NOMO-1 treated with dmso at 0.1 percent for 144 hours (cell line): ENCODE measurements at regions not wholly inside any gene's neighbourhood (a gene's known extent, or its start where the extent isn't known, plus 50 kb on each side); places are given as distances from the start of the nearest gene placed in this dataset.
"Not testable (repeated sequence)": the region's sequence is repeated elsewhere in the genome, so short reads cannot be mapped to it uniquely, and the experiment has no call there.

Source experiments
- DNase-seq: peaks from one replicate; lab custom pipeline; 2025; ENCODE audit not compliant: unreplicated experiment; lab: John Stamatoyannopoulos, UW

DNA sequence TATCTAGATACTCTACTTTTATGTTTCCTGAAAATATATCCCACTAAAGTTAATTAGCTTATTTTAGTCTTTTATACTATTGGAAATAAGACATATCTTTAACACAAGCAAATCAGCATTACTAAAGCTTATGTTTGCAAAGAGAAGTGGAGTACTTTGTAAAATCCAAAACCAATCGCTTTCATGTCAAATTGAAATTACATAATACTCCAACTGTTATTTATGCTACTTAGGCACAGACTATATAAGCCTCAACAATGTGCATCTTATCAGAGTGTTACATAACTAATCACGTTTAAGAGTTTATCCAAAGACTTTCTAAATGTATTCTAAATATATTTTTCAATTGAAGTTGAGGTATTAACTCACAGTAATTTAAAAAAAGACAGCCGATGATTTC lies 200.0 kb downstream of the PCDH20 start:
- DNase-seq, result no peak

DNA sequence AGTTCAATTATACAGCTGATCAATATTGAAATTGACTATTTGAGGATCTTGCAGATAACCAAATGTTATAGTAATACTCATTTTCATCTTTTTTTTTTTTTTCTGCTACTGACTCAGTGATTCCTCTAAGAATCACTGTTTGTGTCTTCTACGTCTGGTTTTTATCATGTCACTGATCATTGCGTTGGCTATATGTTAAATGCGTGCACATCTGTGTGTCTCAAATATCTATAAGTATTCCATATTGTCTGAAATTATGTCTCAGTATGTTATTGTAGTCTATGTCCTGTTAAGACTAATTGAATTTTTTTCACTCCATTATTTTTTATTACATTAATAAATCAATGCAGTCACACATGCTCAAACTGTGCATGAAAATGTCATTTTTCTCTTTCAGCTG lies 200.5 kb downstream of the PCDH20 start:
- no peak for DNase-seq

DNA sequence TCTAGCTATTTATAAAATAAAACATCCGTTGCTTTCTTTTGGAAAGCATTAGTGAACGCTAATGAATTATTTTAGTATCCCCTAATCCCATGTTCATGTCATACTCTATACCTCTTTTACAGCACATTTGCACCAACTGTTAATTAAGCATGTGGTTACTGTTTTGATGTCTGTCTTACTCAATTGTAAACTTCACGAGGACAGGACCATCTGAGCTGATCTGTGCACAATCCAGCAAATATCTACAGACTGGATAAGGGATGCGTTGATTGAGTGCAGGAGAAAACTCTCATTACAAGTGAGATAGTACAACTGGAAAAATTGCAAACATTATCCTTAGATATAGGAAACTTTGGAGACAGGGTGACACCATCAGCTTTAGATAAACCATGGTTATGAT lies 201.1 kb downstream of the PCDH20 start:
- DNase-seq, result no peak

DNA sequence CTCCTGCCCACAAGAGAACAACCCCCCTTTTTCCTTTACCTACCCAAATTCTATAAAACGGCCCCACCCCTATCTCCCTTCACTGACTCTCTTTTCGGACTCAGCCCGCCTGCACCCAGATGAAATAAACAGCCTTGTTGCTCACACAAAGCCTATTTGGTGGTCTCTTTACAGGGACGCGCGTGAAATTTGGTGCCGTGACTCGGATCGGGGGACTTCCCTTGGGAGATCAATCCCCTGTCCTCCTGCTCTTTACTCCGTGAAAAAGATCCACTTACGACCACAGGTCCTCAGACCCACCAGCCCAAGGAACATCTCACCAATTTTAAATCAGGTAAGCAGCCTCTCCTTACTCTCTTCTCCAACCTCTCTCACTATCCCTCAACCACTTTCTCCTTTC lies 209.8 kb downstream of the PCDH20 start:
- DNase-seq, result not testable (repeated sequence)

DNA sequence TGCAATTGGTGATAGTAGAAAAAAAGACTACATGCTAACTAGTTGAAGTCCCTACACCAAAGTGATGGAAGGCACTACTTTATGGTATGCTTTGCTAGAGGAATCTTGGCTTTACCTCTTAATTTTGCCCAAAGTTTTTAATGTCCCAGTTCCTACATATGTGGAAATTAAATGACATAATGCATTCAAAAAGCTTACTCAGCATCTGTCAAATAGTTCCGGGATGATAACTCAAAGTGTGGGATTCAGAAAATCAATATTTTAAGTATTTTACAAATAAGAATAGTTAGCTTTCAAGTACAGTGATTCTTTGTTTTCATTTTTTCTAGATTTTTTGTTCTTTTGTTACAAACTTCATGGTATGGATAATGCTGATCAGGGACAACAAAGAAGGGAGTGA lies 211.6 kb downstream of the PCDH20 start:
- DNase-seq, result no peak

DNA sequence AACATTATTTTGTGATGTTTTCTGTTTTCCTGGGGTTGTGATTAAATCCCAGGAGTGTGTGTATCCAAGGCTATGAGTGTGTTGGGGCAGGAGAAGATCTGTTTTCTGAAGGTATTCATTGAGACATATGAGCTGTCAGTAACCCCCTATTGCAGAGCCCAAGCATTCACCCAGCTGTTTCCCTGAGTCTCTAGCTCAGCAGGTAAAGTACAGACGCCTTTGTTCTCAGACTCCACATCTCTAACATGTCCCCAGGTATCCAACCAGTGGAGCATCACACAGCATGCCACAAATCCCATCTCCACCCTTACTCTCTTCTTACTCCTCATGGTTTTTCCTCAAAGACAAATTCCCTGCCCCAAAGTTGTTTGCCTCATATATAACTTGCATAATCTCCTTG lies 213.6 kb downstream of the PCDH20 start:
- DNase-seq, result no peak

DNA sequence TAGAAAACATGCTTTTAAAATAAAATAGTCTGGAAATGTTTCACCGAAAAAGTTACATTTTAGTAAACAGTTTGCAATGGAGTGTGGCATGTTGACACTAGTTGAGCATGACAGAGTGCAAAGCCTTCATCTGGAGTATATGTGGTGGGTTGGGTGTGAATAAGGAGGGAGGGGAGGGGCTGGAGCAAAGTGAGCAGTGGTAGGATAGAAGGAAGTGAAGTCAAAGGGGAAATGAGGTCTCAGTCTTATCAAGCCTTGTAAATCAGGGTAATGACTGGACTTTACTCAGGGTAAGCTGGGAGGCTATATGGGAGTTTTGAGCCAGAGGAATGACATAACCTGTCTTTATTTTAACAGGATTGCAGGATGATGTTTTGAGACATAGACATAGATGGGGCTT lies 222.8 kb downstream of the PCDH20 start:
- no peak for DNase-seq

DNA sequence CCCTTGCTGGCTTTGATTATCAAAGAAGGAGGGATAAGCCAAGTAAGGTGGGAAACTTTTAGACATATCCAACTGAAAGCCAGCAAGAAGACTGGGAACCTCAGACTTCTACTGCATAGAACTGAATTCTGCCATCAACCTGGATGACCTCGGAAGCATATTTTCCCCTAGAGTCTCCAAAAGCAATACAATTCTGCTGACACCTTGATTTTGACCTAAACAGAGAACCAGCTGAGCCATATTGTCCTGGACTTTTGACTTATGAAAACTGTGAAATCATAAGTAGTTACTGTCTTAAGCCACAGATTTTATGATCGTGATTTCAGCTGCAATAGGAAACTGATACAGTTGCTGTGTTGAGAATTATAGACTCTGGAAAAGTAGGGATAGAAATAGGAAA lies 227.6 kb downstream of the PCDH20 start:
- no peak for DNase-seq

DNA sequence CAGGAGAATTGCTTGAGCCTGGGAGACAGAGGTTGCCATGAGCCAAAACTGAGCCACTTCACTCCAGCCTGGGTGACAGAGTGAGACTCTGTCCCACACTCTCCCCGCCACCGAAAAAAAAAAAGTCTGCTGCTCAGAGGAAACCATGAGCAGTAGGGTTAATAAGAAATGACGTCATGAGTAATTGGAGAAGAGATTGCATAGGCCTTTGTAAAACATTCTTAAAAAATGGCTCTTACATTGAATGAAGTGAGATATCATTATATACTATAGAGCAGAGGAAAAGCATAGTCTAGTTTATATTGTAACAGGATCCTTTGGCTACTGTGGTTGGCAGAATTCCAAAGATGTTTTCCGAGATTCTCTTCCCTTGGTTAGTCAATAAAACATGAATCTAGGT lies 228.2 kb downstream of the PCDH20 start:
- DNase-seq, result no peak

DNA sequence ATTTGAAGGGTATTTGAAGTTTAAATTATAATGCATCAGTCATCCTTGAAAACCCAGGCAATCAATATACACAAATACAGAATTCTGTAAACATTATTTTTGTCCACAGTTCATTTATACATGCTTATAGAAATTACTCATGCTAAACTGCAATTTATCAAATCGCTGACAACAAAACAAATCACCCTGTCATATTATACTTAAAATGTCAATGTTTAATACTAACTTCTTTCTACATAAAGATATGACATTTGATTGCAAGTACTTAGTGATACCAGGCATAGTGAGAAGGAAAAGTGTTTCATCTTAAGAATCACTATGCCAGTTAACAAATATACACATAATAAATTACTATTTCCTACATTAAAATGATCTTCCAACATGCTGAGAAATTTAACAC lies 232.0 kb downstream of the PCDH20 start:
- DNase-seq, result no peak

DNA sequence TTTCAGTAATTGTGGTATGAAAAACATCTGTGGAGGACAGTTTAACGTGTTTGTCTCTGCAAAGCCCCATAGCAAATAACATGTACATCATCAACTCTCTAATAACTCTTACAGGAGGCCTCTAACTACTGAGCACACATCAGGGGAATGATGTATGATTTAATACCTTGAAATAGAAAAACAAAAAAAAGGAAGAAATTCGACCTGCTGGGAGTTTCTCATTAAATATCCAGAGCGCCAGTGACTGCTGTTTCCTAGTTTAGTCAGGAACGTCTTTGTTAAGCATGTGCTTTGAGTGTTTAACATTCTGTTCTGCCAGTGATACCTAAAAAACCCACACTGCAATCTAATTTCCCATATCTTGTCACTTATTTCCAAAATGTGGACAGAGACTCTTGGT lies 235.4 kb downstream of the PCDH20 start:
- no peak for DNase-seq

DNA sequence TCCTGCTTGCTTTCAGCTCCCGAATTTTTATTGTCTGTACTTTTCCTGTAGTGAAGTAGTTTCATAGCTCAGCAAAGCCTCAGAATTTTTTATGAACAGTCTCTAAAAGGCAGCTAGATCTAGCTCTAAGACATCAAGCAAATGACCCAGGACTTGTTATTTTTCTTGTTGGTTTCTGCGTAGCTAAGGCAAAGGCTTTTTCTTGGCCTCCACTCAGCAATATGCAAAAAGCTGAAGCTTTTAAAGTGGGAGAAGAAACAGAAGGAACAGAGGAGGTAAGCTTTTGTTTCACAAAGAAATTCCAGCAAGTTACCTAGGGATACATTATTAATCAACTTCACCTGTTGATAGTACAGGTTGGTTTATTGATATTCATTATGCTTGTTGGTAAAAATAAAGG lies 235.9 kb downstream of the PCDH20 start:
- DNase-seq, result no peak

DNA sequence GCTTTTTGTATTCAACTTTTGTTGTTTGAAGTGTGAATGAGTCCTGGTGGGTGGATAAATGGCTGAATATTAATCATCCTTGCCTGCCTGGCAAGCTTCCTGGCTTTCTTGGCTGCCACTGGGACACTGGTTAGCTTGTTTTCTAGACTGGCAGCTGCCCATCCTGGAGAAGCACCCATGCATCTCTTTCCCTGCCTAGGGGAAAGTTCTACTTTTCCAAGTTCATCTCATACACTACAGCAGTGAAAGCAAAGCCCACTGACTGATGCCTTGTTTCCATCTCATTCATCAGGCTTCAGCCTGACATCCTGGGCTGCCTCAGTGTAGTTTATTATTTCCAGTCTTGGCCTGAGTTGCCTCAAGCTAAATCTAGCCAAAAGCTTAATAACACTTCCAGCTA lies 244.8 kb downstream of the PCDH20 start:
- no peak for DNase-seq

DNA sequence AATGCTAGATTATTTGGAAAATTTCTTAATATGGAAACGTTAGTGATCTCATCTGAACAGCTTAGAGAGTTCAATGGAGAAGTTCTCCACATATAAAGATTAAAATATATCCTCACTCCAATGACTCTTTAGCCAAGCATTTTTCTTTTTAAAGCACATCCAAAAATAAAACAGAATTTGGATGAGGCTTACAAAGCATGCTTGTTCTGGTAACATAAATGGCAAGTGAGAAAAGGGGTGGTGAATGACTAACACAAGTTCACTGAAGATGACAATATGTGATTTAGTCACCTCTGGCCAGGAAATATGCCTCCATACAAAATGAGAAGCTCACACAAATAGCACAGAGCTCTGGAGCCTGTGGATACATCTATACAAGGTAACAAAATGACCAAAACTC lies 253.0 kb downstream of the PCDH20 start:
- DNase-seq, result no peak

DNA sequence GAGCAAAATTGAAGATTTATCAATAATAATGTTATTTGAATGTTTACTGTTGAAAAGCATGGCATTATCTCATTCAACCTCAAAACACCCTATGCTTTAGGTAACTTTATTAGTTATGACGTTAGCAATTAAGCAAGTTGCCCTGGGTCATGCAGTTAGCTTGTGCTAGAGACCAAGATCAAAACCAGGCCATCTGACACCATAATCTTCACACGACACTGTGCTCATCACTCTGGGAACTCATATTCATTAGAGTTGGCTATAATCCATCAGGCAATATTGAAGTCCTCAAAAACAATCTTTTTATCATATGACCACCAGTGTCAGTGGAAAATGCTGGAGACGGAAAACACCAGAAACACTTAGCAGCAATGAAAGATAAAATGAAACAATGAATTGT lies 253.5 kb downstream of the PCDH20 start:
- no peak for DNase-seq

DNA sequence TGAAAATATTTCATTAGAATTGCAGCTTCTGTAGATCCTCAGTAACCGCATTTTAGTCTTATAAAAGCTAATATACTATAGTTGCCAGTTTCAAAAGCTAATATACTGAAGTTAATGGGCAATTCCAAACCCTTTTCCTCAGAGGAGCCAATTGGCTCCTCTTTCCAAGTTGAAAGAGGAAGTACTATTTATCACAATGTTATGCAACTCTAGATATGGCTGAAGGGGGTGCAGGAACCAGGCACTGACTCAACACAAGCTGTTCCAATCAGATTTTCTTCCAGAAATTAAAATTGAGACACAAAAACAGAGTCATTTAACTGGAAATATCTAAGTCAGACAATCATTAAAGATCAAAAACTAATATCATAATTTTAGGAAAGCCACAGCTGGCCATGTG lies 258.9 kb downstream of the PCDH20 start:
- no peak for DNase-seq

DNA sequence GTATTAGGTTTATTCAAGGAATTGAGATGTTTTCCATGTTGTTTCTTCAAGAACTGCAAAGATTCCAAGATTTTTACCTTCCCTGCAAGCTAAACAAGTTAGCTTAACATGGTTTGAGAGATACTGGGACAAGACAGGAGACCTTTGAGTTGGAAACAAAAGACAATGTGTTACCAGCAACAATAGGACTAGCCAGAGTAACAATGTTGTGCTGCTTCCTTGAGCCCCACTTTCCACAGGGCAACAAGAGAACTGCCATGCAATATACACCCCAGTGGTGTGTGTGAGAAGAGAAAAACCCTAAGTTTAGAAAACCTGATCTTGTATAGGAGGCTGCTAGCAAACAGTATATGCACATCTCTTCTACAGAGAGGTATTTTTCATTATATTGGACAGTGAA lies 264.6 kb downstream of the PCDH20 start:
- DNase-seq, result no peak

DNA sequence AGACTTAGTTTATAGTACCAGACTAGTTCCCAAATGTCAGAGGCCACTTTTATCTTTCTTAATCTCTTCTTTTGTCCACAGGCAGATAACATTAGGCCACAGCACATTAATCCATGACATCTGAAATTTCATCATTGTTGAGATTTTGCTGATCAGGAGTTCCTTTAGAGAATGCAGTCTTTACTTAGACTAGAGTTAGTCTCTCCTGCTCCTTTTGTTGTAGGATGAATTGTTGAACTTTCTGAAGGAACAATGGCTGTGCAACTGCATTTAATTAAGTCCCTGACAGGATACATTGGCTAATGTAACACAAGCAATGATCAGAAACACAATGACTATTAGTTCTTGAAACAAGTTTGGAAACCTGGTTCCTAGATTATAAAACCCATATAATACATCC lies 266.3 kb downstream of the PCDH20 start:
- no peak for DNase-seq

DNA sequence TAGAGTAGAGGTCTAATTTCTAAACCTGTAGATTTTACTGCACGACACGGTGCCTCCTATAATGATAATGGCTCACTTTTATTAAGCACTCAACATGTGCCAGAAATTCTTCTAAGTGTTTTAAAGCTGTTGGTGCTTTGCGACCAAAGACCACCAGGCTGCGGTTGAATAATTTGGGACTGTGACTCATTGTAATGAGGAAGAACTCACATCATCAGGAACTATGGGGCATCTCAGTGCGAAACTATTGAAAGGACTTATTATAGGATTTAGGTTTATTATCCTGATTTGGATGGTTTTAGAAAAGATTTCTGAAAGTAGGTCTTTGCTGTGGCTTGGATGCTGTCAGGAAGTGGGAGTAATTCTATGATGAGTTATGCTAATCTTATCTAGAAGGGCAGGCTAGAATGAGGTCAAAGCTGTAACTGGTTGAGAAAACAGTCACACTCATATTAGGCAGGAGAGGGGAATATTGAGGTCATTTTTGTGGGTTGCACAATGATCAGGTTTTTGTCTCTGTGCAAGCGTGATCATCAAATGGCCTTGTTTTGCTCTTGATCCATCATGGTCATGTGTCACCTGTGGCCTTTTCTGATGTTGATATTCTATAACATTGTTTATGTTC lies 266.8 kb downstream of the PCDH20 start:
- DNase-seq, result no peak

DNA sequence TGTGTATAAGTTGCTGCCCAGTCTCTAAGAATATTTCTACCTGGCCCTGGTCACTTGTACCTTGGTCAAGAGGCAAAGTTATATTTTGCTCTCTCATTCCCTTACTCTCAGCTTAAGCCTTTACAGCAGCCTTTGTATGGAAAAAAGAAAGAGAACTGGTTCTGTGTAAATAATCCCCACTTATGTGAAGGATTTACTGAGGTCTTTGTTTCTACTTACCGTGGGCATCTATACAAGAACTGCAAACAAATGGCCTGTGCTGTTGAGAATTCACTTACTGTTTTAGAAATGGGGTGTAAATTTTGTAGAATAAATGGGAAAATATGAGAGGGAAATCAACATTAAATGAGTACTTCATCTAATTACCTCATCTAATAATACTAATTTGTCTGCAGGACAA lies 267.4 kb downstream of the PCDH20 start:
- no peak for DNase-seq

DNA sequence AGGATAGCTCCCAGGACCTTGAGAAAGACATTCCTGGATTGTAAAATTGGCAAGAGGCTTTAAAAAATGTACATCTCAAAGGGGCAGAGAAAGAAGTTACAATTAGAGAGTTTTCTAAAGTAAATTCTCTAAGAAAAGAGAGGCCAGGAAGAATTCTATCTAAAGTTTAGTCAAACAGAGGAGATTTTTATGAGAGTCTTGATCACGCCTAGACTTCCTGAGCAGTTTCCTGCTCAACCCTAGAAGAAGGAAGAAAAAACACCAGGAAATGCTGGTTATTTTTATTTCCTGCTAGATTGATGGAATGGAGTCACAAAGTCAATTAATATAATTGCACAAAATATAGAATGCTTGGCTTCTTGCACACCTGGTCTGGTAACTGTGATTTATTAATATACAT lies 269.1 kb downstream of the PCDH20 start:
- DNase-seq, result no peak

DNA sequence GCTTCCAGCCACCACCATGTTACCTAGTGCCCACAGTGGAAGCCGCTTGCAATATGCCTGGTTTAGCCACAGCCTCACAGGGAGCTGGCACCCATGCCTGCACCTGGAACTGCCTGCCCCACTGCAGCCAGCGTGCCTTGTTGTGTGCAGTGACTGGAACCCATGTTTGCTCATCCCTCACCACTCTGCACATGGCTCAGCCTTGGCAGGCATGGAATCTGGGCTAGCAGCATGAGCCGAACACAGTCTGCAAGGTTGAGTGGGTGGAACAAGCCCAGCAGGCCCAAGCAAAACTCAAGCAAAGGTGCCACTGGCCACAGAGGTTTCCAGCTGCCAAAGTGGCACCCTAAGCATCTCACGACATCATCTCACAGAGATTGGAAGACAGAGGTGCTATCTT lies 269.5 kb downstream of the PCDH20 start:
- DNase-seq, result no peak

DNA sequence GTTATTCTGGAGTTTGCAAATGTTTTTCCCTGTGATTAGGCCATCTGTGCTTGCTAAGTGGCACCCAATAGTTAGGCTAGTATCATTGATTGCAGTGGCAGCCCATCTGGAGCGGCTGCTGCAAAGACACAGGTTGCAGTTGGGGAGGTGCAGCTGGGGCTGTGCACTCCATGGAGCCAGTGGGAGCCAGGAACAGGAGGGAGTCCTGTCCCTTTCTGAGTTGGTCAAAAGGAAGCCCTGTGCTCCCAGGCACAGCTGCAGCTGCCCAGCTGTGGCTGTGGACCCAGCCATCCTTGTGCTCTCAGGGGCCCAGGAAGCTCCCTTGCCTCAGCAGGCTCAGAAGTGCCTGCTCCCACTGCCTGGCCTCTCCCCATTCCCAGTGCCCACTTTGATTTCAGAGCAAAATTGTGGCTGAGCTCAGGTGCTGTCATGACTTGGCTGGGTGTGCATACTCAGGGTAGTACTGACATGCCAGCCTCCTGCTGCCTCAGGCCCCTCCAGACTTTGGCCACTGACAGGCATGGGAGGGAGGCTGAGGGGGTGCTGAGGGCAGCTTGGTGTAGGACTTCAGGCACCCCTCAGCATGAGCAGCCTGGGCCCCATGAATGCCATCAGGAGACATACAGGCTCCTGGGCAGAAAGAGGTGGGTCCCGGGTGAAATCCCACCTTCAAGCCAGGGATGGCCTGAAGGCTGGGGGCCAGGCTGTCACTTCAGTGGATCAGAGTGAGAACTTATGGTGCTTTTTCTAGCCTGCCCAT lies 270.6 kb downstream of the PCDH20 start:
- no peak for DNase-seq
